WERI-Rb-1 (cell line): ENCODE measurements at regions not wholly inside any gene's neighbourhood (a gene's known extent, or its start where the extent isn't known, plus 50 kb on each side); places are given as distances from the start of the nearest gene placed in this dataset.

Experiments
- DNase-seq: peaks from one replicate; pipeline ENCODE4 v3.0.0-alpha.2; 2020
- H3K27ac ChIP-seq: fragments of 250-450 bp; sonication (Bioruptor Pico); 2 replicates; pipeline ENCODE4 v1.5.1; 2020; ENCODE audit warnings: mild to moderate bottlenecking, moderate library complexity
- H3K27me3 ChIP-seq: fragments of 250-450 bp; sonication (Bioruptor Pico); 2 replicates; pipeline ENCODE4 v1.5.1; 2021; ENCODE audit warnings: mild to moderate bottlenecking, low read depth, moderate library complexity; ENCODE audit not compliant: insufficient read depth, severe bottlenecking
- H3K36me3 ChIP-seq: fragments of 250-450 bp; sonication (Bioruptor Pico); 2 replicates; pipeline ENCODE4 v1.5.1; 2020; ENCODE audit warnings: mild to moderate bottlenecking, moderate library complexity
- H3K4me3 ChIP-seq: 2 replicates; pipeline ENCODE4 v1.5.1; 2011; ENCODE audit warnings: low read depth, mild to moderate bottlenecking, control low read depth, low read length
- H3K9me3 ChIP-seq: fragments of 250-450 bp; sonication (Bioruptor Pico); 2 replicates; pipeline ENCODE4 v1.5.1; 2021; ENCODE audit warnings: mild to moderate bottlenecking, moderate library complexity; ENCODE audit not compliant: severe bottlenecking
- TF ChIP-seq, protein P1 (sequence below): IDR thresholded peaks from 2 replicates; pipeline ENCODE4 v1.5.1; 2011; ENCODE audit warnings: low read depth, mild to moderate bottlenecking, control low read depth, inconsistent platforms, low read length

DNA sequence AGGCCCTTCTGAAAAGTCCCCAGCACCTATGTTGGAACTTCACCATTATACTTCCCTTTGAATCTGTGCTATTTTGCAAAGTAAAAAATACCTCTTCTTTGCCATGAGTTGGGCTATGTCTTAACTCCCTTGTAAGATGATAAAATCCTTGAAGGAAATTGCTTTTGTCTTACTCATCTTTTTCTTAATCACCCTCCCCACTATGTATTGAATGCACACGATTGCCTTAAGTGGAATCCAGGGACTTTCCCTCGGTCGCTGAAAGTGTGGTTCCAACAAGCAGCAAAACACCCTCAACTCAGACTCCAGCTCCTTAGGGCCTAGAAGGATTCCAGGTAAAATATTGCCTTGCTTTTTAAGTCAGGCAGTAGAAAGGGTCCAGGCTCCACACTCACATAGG is 173.2 kb upstream of the ARL4C start:
- TF ChIP-seq, protein P1, sequence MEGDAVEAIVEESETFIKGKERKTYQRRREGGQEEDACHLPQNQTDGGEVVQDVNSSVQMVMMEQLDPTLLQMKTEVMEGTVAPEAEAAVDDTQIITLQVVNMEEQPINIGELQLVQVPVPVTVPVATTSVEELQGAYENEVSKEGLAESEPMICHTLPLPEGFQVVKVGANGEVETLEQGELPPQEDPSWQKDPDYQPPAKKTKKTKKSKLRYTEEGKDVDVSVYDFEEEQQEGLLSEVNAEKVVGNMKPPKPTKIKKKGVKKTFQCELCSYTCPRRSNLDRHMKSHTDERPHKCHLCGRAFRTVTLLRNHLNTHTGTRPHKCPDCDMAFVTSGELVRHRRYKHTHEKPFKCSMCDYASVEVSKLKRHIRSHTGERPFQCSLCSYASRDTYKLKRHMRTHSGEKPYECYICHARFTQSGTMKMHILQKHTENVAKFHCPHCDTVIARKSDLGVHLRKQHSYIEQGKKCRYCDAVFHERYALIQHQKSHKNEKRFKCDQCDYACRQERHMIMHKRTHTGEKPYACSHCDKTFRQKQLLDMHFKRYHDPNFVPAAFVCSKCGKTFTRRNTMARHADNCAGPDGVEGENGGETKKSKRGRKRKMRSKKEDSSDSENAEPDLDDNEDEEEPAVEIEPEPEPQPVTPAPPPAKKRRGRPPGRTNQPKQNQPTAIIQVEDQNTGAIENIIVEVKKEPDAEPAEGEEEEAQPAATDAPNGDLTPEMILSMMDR, result no peak
- DNase-seq, result no peak
- H3K36me3 ChIP-seq, result no peaks in the 10 kb centered on the region
- H3K4me3 ChIP-seq, result no peak overlapping the region
- H3K27ac ChIP-seq, result peak overlapping the region; percentile 58
- no peaks in the 10 kb centered on the region for H3K27me3 ChIP-seq
- peaks cover 2% of the 10 kb centered on the region for H3K9me3 ChIP-seq

DNA sequence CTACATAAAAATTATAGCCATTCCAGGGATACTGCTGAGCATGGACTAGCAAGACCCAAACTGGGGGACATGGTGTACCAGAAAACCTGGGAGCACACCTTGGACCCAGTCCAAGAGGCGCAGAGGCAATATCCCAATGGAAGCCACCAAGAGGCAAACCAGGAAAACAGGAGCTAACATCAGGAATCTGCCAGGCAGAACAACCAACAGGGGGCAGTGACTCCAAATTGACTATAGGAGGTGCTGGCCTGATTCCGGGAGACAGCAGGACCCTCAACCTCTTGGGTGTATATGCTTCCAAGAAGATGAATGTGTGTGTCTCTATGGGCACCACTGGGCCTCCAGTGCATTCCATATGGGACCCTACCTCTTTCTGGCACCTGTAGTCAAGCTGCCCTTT is 172.7 kb upstream of the ARL4C start:
- DNase-seq, result peak; percentile 33
- H3K27me3 ChIP-seq, result no peaks in the 10 kb centered on the region
- H3K36me3 ChIP-seq, result no peaks in the 10 kb centered on the region
- TF ChIP-seq, protein P1, result peak; percentile 64
- no peak overlapping the region for H3K4me3 ChIP-seq
- peaks cover 6% of the 10 kb centered on the region for H3K9me3 ChIP-seq
- peak overlapping the region; percentile 58; the same call in 1 of the 2 replicates for H3K27ac ChIP-seq

DNA sequence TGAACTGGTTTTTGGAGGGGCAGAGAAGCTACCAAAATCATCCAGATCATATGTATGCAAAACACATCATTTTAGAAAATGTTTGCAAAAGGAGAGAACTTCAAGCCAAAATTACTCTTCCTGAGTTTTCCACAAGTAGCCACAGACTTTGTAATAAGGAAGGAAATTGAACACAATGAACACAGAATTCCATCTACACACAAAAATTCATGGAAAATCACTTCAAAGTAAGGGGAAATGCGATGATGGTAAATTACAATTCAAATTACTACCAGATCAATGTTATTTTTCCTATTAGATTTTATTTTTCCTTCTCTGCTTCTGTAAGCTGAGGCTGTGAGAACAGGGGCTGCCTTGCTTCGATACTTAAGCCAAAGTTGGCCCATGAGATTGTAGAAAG is 172.1 kb upstream of the ARL4C start:
- no peak overlapping the region for H3K4me3 ChIP-seq
- no peaks in the 10 kb centered on the region for H3K27me3 ChIP-seq
- no peak for DNase-seq
- H3K27ac ChIP-seq, result no peak overlapping the region
- H3K9me3 ChIP-seq, result peaks cover 10% of the 10 kb centered on the region
- no peaks in the 10 kb centered on the region for H3K36me3 ChIP-seq
- TF ChIP-seq, protein P1, result no peak

DNA sequence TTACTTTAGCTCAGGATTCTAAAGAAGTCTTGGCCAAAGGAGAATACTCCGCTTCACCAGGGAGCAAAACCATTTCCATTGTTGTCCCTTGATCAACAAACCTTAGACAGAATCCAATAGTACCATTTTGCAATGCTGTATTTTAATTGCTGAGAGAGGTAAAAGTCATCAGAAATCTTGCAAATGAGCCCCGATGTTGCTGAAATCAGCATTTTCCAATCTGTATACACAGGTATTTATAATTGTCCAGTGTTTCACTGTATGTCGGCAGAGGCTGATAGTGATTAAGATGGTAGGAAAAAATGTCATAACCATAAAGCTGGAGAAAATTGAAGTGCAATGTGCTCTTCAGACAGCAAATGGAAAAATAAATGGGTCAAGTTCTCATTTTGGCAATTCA is 170.0 kb upstream of the ARL4C start:
- Histone ChIP-seq H3K27ac (no peak overlapping the region), H3K36me3 (no peaks in the 10 kb centered on the region), H3K4me3 (no peak overlapping the region), H3K9me3 (peaks cover 16% of the 10 kb centered on the region), H3K27me3 (no peaks in the 10 kb centered on the region)
- TF ChIP-seq, protein P1, result no peak
- no peak for DNase-seq

DNA sequence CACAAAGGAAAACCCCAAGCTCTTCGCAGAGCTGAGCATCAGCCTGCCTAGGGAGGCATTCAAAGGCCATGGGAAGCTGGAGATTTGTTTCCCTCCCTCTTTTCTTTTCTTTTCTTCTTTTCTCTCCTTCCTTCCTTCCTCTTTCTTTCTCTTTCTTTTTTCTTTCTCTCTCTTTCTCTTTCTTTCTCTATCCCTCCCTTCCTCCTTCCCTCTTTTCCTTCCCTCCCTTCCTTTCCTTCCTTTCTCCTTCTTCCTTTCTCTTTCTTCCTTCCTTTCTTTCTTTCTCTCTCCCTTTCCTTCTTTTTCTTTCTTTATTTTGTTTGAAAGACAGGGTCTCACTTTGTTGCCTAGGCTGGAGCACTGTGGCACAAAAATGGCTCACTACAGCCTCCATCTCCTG is 168.4 kb upstream of the ARL4C start:
- H3K27me3 ChIP-seq, result no peaks in the 10 kb centered on the region
- H3K36me3 ChIP-seq, result no peaks in the 10 kb centered on the region
- H3K9me3 ChIP-seq, result peaks cover 16% of the 10 kb centered on the region
- H3K4me3 ChIP-seq, result no peak overlapping the region
- H3K27ac ChIP-seq, result no peak overlapping the region
- TF ChIP-seq, protein P1, result no peak
- no peak for DNase-seq

DNA sequence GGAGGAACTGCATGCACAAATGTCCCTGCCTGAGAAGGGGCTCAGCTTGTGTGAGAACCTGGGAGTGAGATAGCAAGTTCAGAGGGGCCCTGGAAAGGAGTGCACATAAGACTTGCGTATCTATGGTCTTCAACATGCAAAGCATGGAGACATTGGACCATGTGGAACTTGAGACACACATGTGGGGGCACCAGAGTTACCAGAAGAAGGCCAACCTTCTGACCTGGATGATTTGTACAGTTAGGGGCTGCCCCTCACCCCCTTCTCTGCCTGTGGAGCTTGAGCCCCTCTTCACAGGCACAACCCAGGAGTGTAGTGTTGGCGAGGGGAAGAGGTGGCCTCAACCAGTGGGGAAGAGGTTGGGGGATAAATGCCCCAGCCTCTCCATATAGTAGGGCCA is 165.0 kb upstream of the ARL4C start:
- no peak overlapping the region for H3K4me3 ChIP-seq
- peaks cover 22% of the 10 kb centered on the region for H3K9me3 ChIP-seq
- H3K27me3 ChIP-seq, result no peaks in the 10 kb centered on the region
- DNase-seq, result no peak
- H3K27ac ChIP-seq, result peak overlapping the region; percentile 88
- TF ChIP-seq, protein P1, result no peak
- no peaks in the 10 kb centered on the region for H3K36me3 ChIP-seq
